ENCODE measurements at regions not wholly inside any gene's neighbourhood (a gene's known extent, or its start where the extent isn't known, plus 50 kb on each side); places are given as distances from the start of the nearest gene placed in this dataset.
"Not testable (repeated sequence)": the region's sequence is repeated elsewhere in the genome, so short reads cannot be mapped to it uniquely, and the experiment has no call there.

GRCh38 chrX:140447150-140447549 lies 57.7 kb downstream of the SOX3 start:
- Mint-ChIP-seq H3K4me1 (no peaks in the 10 kb centered on the region), H3K36me3 (no peaks in the 10 kb centered on the region), H3K27ac (no peak overlapping the region), H3K9me3 (peaks cover 3 to 5% of the 10 kb centered on the region in 2 donors), H3K27me3 (no peaks in the 10 kb centered on the region), H3K4me3 (no peak overlapping the region)
- DNase-seq (no peak), ATAC-seq (replicated peaks) (no peak)

GRCh38 chrX:140440876-140441275 lies 64.0 kb downstream of the SOX3 start:
- no peaks in the 10 kb centered on the region for H3K27me3 Mint-ChIP-seq
- peaks cover 0 to 1% of the 10 kb centered on the region in 2 donors for H3K9me3 Mint-ChIP-seq
- H3K36me3 Mint-ChIP-seq = no peaks in the 10 kb centered on the region
- no peaks in the 10 kb centered on the region for H3K4me1 Mint-ChIP-seq
- DNase-seq (no peak), ATAC-seq (replicated peaks) (no peak)
- H3K4me3 Mint-ChIP-seq = no peak overlapping the region
- no peak overlapping the region for H3K27ac Mint-ChIP-seq

- no peaks in the 10 kb centered on the region for H3K36me3 Mint-ChIP-seq
- no peaks in the 10 kb centered on the region for H3K4me1 Mint-ChIP-seq
- ATAC-seq (replicated peaks) (no peak), DNase-seq (no peak)
- no peak overlapping the region for H3K4me3 Mint-ChIP-seq
- no peaks in the 10 kb centered on the region for H3K27me3 Mint-ChIP-seq
- no peak overlapping the region for H3K27ac Mint-ChIP-seq
- H3K9me3 Mint-ChIP-seq = no peaks in the 10 kb centered on the region
Observed at GRCh38 chrX:140439476-140439875, 65.4 kb downstream of the SOX3 start.

GRCh38 chrX:140434347-140434746 lies 70.5 kb downstream of the SOX3 start:
- ATAC-seq (replicated peaks) = no peak
- no peak overlapping the region for H3K4me3 Mint-ChIP-seq
- H3K4me1 Mint-ChIP-seq = no peaks in the 10 kb centered on the region
- H3K27ac Mint-ChIP-seq = no peak overlapping the region
- no peak for DNase-seq
- no peaks in the 10 kb centered on the region for H3K9me3 Mint-ChIP-seq
- H3K36me3 Mint-ChIP-seq = no peaks in the 10 kb centered on the region
- H3K27me3 Mint-ChIP-seq = no peaks in the 10 kb centered on the region

GRCh38 chrX:140433582-140433981 lies 71.3 kb downstream of the SOX3 start:
- Mint-ChIP-seq H3K9me3 (no peaks in the 10 kb centered on the region), H3K27ac (no peak overlapping the region), H3K27me3 (no peaks in the 10 kb centered on the region), H3K4me1 (no peaks in the 10 kb centered on the region), H3K4me3 (no peak overlapping the region), H3K36me3 (no peaks in the 10 kb centered on the region)
- no peak for DNase-seq
- ATAC-seq (replicated peaks) = no peak

- no peaks in the 10 kb centered on the region for H3K27me3 Mint-ChIP-seq
- H3K9me3 Mint-ChIP-seq = no peaks in the 10 kb centered on the region
- no peak overlapping the region for H3K4me3 Mint-ChIP-seq
- H3K4me1 Mint-ChIP-seq = no peaks in the 10 kb centered on the region
- DNase-seq (no peak), ATAC-seq (replicated peaks) (no peak)
- H3K36me3 Mint-ChIP-seq = no peaks in the 10 kb centered on the region
- H3K27ac Mint-ChIP-seq = no peak overlapping the region
Observed at GRCh38 chrX:140432346-140433175, 72.3 kb downstream of the SOX3 start.

- Mint-ChIP-seq H3K36me3 (no peaks in the 10 kb centered on the region), H3K4me1 (no peaks in the 10 kb centered on the region), H3K9me3 (no peaks in the 10 kb centered on the region), H3K27ac (no peak overlapping the region), H3K27me3 (no peaks in the 10 kb centered on the region), H3K4me3 (no peak overlapping the region)
- no peak for DNase-seq
- ATAC-seq (replicated peaks) = no peak
Observed at GRCh38 chrX:140431521-140431920, 73.3 kb downstream of the SOX3 start.

GRCh38 chrX:140425712-140426395 lies 79.0 kb downstream of the SOX3 start:
- H3K27me3 Mint-ChIP-seq = no peaks in the 10 kb centered on the region
- no peak overlapping the region for H3K27ac Mint-ChIP-seq
- no peak for DNase-seq
- no peaks in the 10 kb centered on the region for H3K36me3 Mint-ChIP-seq
- H3K4me3 Mint-ChIP-seq = no peak overlapping the region
- ATAC-seq (replicated peaks) = no peak
- no peaks in the 10 kb centered on the region for H3K9me3 Mint-ChIP-seq
- H3K4me1 Mint-ChIP-seq = no peaks in the 10 kb centered on the region

- Mint-ChIP-seq H3K36me3 (no peaks in the 10 kb centered on the region), H3K4me3 (no peak overlapping the region), H3K27ac (no peak overlapping the region), H3K27me3 (no peaks in the 10 kb centered on the region), H3K9me3 (no peaks in the 10 kb centered on the region), H3K4me1 (no peaks in the 10 kb centered on the region)
- DNase-seq = no peak
- ATAC-seq (replicated peaks) = no peak
Observed at GRCh38 chrX:140422501-140422900, 82.4 kb downstream of the SOX3 start.

GRCh38 chrX:140402131-140402530 lies 102.7 kb downstream of the SOX3 start:
- not testable (repeated sequence) for H3K27me3 Mint-ChIP-seq
- H3K9me3 Mint-ChIP-seq = peaks cover 11 to 32% of the 10 kb centered on the region in 2 donors

GRCh38 chrX:140396326-140396725 lies 108.5 kb downstream of the SOX3 start:
- H3K27me3 Mint-ChIP-seq; ATAC-seq (replicated peaks); H3K9me3 Mint-ChIP-seq; DNase-seq; H3K36me3 Mint-ChIP-seq; H3K4me3 Mint-ChIP-seq; H3K27ac Mint-ChIP-seq; H3K4me1 Mint-ChIP-seq: not testable (repeated sequence)

More at GRCh38 chrX:140402131-140402530, 102.7 kb downstream of the SOX3 start:
- ATAC-seq (replicated peaks); H3K4me3 Mint-ChIP-seq; H3K27ac Mint-ChIP-seq; H3K36me3 Mint-ChIP-seq; DNase-seq; H3K4me1 Mint-ChIP-seq: not testable (repeated sequence)

GRCh38 chrX:140393507-140393906 lies 111.4 kb downstream of the SOX3 start:
- no peaks in the 10 kb centered on the region for H3K4me1 Mint-ChIP-seq

GRCh38 chrX:140391313-140391712 lies 113.6 kb downstream of the SOX3 start:
- DNase-seq (no peak), ATAC-seq (replicated peaks) (no peak)
- Mint-ChIP-seq H3K27ac (no peak overlapping the region), H3K4me1 (no peaks in the 10 kb centered on the region), H3K27me3 (no peaks in the 10 kb centered on the region), H3K36me3 (no peaks in the 10 kb centered on the region), H3K4me3 (no peak overlapping the region), H3K9me3 (no peaks in the 10 kb centered on the region)

More at GRCh38 chrX:140393507-140393906, 111.4 kb downstream of the SOX3 start:
- Mint-ChIP-seq H3K9me3 (peaks cover 0 to under 1% of the 10 kb centered on the region in 2 donors), H3K36me3 (no peaks in the 10 kb centered on the region), H3K27me3 (no peaks in the 10 kb centered on the region), H3K4me3 (no peak overlapping the region), H3K27ac (no peak overlapping the region)
- DNase-seq (no peak), ATAC-seq (replicated peaks) (no peak)

- H3K4me1 Mint-ChIP-seq = no peaks in the 10 kb centered on the region
- DNase-seq (no peak), ATAC-seq (replicated peaks) (no peak)
- H3K4me3 Mint-ChIP-seq = no peak overlapping the region
- H3K36me3 Mint-ChIP-seq = no peaks in the 10 kb centered on the region
- no peaks in the 10 kb centered on the region for H3K9me3 Mint-ChIP-seq
- H3K27me3 Mint-ChIP-seq = no peaks in the 10 kb centered on the region
- H3K27ac Mint-ChIP-seq = no peak overlapping the region
Observed at GRCh38 chrX:140389331-140389730, 115.5 kb downstream of the SOX3 start.

- ATAC-seq (replicated peaks) = no peak
- no peaks in the 10 kb centered on the region for H3K27me3 Mint-ChIP-seq
- no peak overlapping the region for H3K27ac Mint-ChIP-seq
- no peaks in the 10 kb centered on the region for H3K4me1 Mint-ChIP-seq
- no peaks in the 10 kb centered on the region for H3K9me3 Mint-ChIP-seq
- no peak overlapping the region for H3K4me3 Mint-ChIP-seq
- no peaks in the 10 kb centered on the region for H3K36me3 Mint-ChIP-seq
- DNase-seq = no peak
Observed at GRCh38 chrX:140362861-140363260, 142.0 kb downstream of the SOX3 start.
